ENCODE measurements at regions not wholly inside any gene's neighbourhood (a gene's known extent, or its start where the extent isn't known, plus 50 kb on each side); places are given as distances from the start of the nearest gene placed in this dataset.

DNA sequence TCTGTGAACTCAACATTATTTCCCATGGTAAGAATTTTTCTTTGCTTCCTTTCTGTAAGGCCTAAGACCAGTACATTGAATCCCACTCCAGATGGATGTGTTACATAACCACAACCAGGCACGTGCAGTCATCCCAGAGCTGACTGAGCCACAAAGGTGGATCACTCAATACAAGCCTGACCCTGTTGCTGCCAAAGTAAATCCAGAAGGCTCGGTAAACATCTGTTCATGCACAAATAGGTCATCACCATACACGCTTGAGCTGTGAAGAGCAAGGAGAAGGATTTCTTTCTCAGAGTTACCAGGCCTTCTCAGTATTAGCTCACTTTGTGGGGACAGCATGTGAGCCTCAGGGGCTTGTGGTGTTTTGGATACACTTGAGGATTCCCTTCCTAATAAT is 791.4 kb upstream of the FANCL start:
- Mint-ChIP-seq H3K4me1 (no peaks in the 10 kb centered on the region), H3K27me3 (no peaks in the 10 kb centered on the region), H3K27ac (no peak overlapping the region), H3K36me3 (no peaks in the 10 kb centered on the region), H3K4me3 (no peak overlapping the region), H3K9me3 (peaks cover 0 to 4% (median 2%) of the 10 kb centered on the region in 8 donors)
- H3K9me3 ChIP-seq (ENCODE audit: control insufficient read depth in 1 of 2, low read length in 2 of 2) = no peaks in the 10 kb centered on the region
- ChIA-PET CTCF (ENCODE audit: partially characterized antibody) (no interaction called here), POLR2A (ENCODE audit: partially characterized antibody) (no interaction called here)
- no peak overlapping the region for H3K4me3 ChIP-seq (ENCODE audit: low read length in 2 of 2)
- no peaks in the 10 kb centered on the region for H3K27me3 ChIP-seq (ENCODE audit: insufficient read depth, low read length)
- H3K4me1 ChIP-seq (ENCODE audit: insufficient read depth, low read length) = no peaks in the 10 kb centered on the region
- H3K36me3 ChIP-seq (ENCODE audit: insufficient read depth, low read length) = no peaks in the 10 kb centered on the region
- no peak overlapping the region for H3K27ac ChIP-seq (ENCODE audit: low read depth, low read length)
- intact Hi-C loops (cut with micrococcal nuclease) = no loop called here
- no peak for DNase-seq

DNA sequence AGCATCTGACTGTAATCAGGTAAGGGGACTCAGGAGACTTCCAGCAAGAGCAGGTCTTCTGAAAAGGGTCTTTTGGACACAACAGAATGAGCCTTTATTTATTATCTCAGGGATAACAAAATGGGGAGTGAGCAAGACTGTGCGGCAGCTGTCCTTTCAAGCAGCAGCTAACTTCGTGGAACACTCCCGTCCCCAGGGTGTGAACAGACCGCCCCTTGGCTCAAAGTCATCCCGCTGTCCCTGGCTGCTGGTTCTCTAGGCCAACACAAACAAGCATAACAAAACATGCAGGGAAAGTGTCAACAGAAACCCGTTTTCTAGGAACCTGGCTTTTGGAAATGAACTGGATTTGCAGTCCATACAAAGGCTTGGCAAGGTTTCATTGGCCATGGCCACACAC is 787.9 kb upstream of the FANCL start:
- no peak overlapping the region for H3K27ac ChIP-seq (ENCODE audit: low read depth, low read length)
- CTCF ChIA-PET (ENCODE audit: partially characterized antibody) = no interaction called here
- no peak overlapping the region for H3K4me3 ChIP-seq (ENCODE audit: low read length in 2 of 2)
- Mint-ChIP-seq H3K9me3 (no peaks in the 10 kb centered on the region), H3K4me3 (no peak overlapping the region), H3K4me1 (no peaks in the 10 kb centered on the region), H3K27me3 (no peaks in the 10 kb centered on the region), H3K36me3 (no peaks in the 10 kb centered on the region), H3K27ac (no peak overlapping the region)
- H3K27me3 ChIP-seq (ENCODE audit: insufficient read depth, low read length) = no peaks in the 10 kb centered on the region
- DNase-seq = no peak
- H3K4me1 ChIP-seq (ENCODE audit: insufficient read depth, low read length) = no peaks in the 10 kb centered on the region
- H3K36me3 ChIP-seq (ENCODE audit: insufficient read depth, low read length) = no peaks in the 10 kb centered on the region
- intact Hi-C loops (cut with micrococcal nuclease) = no loop called here
- POLR2A ChIA-PET (ENCODE audit: partially characterized antibody) = no interaction called here
- no peaks in the 10 kb centered on the region for H3K9me3 ChIP-seq (ENCODE audit: control insufficient read depth in 1 of 2, low read length in 2 of 2)

DNA sequence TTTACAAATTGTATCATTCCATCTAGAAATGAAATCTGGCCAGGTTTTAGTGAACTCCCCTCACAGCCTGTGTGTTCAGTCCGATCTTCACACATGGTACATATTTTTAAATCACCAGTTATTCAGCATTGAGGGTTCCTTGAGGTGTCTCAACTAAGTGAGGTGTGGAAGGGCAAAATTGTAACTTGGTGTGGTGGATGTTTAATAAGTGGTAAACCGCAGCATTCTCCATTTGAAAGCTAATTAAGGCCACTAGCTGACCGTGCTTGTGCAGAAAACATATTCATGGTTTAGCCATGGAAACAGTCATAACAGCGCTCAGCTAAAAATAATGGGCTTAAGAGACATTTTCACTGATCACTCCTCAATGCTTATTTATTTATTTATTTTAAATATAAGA is 786.2 kb upstream of the FANCL start:
- Histone ChIP-seq H3K27me3 (ENCODE audit: insufficient read depth, low read length) (no peaks in the 10 kb centered on the region), H3K4me3 (ENCODE audit: low read length in 2 of 2) (no peak overlapping the region), H3K27ac (ENCODE audit: low read depth, low read length) (no peak overlapping the region), H3K9me3 (ENCODE audit: control insufficient read depth in 1 of 2, low read length in 2 of 2) (no peaks in the 10 kb centered on the region), H3K4me1 (ENCODE audit: insufficient read depth, low read length) (no peaks in the 10 kb centered on the region), H3K36me3 (ENCODE audit: insufficient read depth, low read length) (no peaks in the 10 kb centered on the region)
- H3K27me3 Mint-ChIP-seq = peaks cover 0 to under 1% of the 10 kb centered on the region in 2 donors
- no peak for DNase-seq
- intact Hi-C loops (cut with micrococcal nuclease) = no loop called here
- ChIA-PET CTCF (ENCODE audit: partially characterized antibody) (interaction anchor here (0.7 kb wide), 1 partner anchor 103 kb away, joined by 4 read pairs; no protein-coding TSS in a partner anchor), POLR2A (ENCODE audit: partially characterized antibody) (no interaction called here)
- H3K36me3 Mint-ChIP-seq = no peaks in the 10 kb centered on the region
- H3K9me3 Mint-ChIP-seq = no peaks in the 10 kb centered on the region
- H3K4me3 Mint-ChIP-seq = no peak overlapping the region
- H3K27ac Mint-ChIP-seq = no peak overlapping the region
- no peaks in the 10 kb centered on the region for H3K4me1 Mint-ChIP-seq

DNA sequence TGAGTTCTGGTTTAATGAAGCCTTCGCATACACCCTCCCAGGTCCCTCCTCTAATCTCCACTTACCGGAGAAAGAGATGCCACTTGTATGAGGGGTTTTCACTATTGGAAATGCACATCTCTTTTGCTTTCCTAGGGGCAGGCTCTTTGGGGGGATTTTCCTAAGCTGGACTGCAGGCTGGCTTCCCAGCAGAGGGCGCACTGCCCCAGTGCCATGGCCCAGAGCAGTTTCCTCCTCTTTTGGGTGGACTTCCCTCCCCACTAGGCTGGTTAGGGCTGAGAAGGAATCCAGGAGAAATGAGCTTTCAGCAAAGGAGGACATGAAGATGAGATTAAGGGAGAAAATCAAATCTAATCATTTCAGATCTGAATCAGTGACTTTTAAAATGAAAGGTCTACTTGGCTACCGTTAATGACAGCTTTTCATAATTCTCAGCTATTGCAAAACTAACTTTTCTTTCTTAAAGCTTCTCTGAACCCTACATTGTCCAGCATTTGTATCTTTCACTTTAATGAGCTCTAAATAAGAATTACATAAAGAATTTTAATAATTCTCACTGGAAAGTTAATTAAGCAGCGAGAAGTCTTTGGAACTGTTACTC is 784.1 kb upstream of the FANCL start:
- Histone ChIP-seq H3K4me1 (ENCODE audit: insufficient read depth, low read length) (no peaks in the 10 kb centered on the region), H3K27me3 (ENCODE audit: insufficient read depth, low read length) (no peaks in the 10 kb centered on the region), H3K27ac (ENCODE audit: low read depth, low read length) (no peak overlapping the region), H3K9me3 (ENCODE audit: control insufficient read depth in 1 of 2, low read length in 2 of 2) (no peaks in the 10 kb centered on the region), H3K36me3 (ENCODE audit: insufficient read depth, low read length) (no peaks in the 10 kb centered on the region), H3K4me3 (ENCODE audit: low read length in 2 of 2) (no peak overlapping the region)
- no peak overlapping the region for H3K4me3 Mint-ChIP-seq
- intact Hi-C loops (cut with micrococcal nuclease) = no loop called here
- H3K27me3 Mint-ChIP-seq = peaks cover 0 to 1% of the 10 kb centered on the region in 2 donors
- H3K27ac Mint-ChIP-seq = no peak overlapping the region
- H3K9me3 Mint-ChIP-seq = peaks cover 0 to 4% (median 0%) of the 10 kb centered on the region in 8 donors
- ChIA-PET CTCF (ENCODE audit: partially characterized antibody) (interaction anchor here (1.0 kb wide), 1 partner anchor 1119 kb away, joined by 3 read pairs; no protein-coding TSS in a partner anchor), POLR2A (ENCODE audit: partially characterized antibody) (no interaction called here)
- no peaks in the 10 kb centered on the region for H3K36me3 Mint-ChIP-seq
- no peak for DNase-seq
- H3K4me1 Mint-ChIP-seq = no peaks in the 10 kb centered on the region

DNA sequence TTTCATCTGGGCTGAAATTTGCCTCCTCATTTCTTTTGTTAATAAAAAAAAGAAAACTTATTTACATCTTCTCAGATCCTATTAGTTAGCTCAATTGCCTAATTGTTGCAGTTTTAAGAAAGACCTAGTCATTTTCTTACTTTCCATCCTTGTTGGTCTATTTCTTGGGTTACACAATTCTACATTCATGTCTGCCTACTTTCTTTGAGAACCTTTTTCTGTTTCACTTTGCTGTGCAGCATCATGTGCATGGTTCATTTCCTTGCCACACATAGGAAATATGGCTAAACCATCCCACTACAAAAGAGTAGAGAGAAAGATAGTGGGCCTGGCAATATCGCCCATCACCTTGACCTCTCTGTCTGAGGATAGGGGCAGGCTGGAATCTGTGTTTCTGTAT is 780.7 kb upstream of the FANCL start:
- CTCF ChIA-PET (ENCODE audit: partially characterized antibody) = no interaction called here
- POLR2A ChIA-PET (ENCODE audit: partially characterized antibody) = no interaction called here
- H3K36me3 Mint-ChIP-seq = no peaks in the 10 kb centered on the region

DNA sequence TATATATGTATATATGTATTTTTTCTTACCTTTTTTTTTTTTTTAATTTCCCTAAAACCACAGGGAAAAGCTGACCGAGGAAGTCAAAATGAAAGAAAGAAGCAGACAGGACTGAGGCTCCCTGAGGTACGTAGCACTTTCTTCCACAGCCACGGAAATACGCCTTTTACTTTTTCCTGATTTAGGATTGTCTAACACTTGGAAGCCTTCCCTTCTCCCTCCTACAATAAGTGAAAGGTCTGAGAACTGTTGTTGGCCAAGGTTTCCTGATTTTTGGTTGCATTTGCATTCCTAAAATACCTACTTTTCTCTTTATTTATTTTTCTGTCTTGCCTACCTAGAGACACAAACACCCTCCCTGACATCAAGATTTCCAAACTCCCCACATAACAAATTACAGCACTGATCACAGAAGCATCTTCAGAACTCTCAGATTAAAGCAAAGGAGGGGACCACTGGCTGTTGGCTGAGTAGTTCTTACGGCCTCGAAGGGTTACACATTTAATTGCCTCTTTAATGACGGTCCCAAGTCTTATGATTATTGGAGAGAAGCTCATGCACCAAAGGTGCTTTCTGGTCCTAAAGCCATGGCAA is 778.5 kb upstream of the FANCL start:
- H3K4me3 Mint-ChIP-seq = no peak overlapping the region

More for the DNA sequence above, 780.7 kb upstream of the FANCL start:
- Mint-ChIP-seq H3K4me1 (no peaks in the 10 kb centered on the region), H3K4me3 (no peak overlapping the region), H3K27ac (no peak overlapping the region), H3K9me3 (peaks cover 0 to 4% (median 0%) of the 10 kb centered on the region in 8 donors), H3K27me3 (peaks cover 0 to 1% of the 10 kb centered on the region in 2 donors)
- Histone ChIP-seq H3K36me3 (ENCODE audit: insufficient read depth, low read length) (no peaks in the 10 kb centered on the region), H3K4me3 (ENCODE audit: low read length in 2 of 2) (no peak overlapping the region), H3K27me3 (ENCODE audit: insufficient read depth, low read length) (no peaks in the 10 kb centered on the region), H3K27ac (ENCODE audit: low read depth, low read length) (no peak overlapping the region), H3K9me3 (ENCODE audit: control insufficient read depth in 1 of 2, low read length in 2 of 2) (no peaks in the 10 kb centered on the region), H3K4me1 (ENCODE audit: insufficient read depth, low read length) (no peaks in the 10 kb centered on the region)
- intact Hi-C loops (cut with micrococcal nuclease) = no loop called here
- DNase-seq = no peak

DNA sequence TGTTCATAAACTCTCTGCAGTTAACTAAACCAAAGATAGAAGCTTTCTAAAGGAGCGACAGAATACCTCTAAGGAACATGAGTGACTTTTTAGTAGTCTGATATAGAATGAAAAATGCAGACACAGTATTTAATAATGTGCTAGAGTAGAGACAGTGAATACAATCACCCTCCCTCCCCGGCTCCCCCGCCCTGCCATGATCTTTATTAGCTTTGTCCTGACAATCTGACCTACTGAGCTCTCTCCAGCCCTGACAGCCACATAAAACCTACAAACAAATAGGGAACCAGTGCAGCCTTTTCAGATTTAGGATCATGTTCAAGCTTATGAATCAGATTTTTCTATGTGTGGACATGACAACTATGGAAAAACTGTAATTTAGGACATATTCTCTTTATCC is 777.6 kb upstream of the FANCL start:
- DNase-seq = no peak
- H3K27ac ChIP-seq (ENCODE audit: low read depth, low read length) = no peak overlapping the region
- no peaks in the 10 kb centered on the region for H3K4me1 Mint-ChIP-seq
- no peaks in the 10 kb centered on the region for H3K36me3 Mint-ChIP-seq
- H3K4me1 ChIP-seq (ENCODE audit: insufficient read depth, low read length) = no peaks in the 10 kb centered on the region
- peaks cover 0 to 4% (median 0%) of the 10 kb centered on the region in 8 donors for H3K9me3 Mint-ChIP-seq
- H3K27me3 ChIP-seq (ENCODE audit: insufficient read depth, low read length) = no peaks in the 10 kb centered on the region
- H3K4me3 ChIP-seq (ENCODE audit: low read length in 2 of 2) = no peak overlapping the region
- ChIA-PET CTCF (ENCODE audit: partially characterized antibody) (no interaction called here), POLR2A (ENCODE audit: partially characterized antibody) (no interaction called here)
- intact Hi-C loops (cut with micrococcal nuclease) = no loop called here
- H3K27me3 Mint-ChIP-seq = peaks cover 0 to 1% of the 10 kb centered on the region in 2 donors
- no peaks in the 10 kb centered on the region for H3K9me3 ChIP-seq (ENCODE audit: control insufficient read depth in 1 of 2, low read length in 2 of 2)
- no peak overlapping the region for H3K27ac Mint-ChIP-seq
- H3K4me3 Mint-ChIP-seq = no peak overlapping the region
- no peaks in the 10 kb centered on the region for H3K36me3 ChIP-seq (ENCODE audit: insufficient read depth, low read length)

More for the DNA sequence above, 778.5 kb upstream of the FANCL start:
- intact Hi-C loops (cut with micrococcal nuclease) = no loop called here
- Mint-ChIP-seq H3K27me3 (peaks cover 0 to 1% of the 10 kb centered on the region in 2 donors), H3K36me3 (no peaks in the 10 kb centered on the region), H3K9me3 (peaks cover 0 to 4% (median 0%) of the 10 kb centered on the region in 8 donors), H3K4me1 (no peaks in the 10 kb centered on the region), H3K27ac (no peak overlapping the region)
- no peak for DNase-seq
- Histone ChIP-seq H3K36me3 (ENCODE audit: insufficient read depth, low read length) (no peaks in the 10 kb centered on the region), H3K9me3 (ENCODE audit: control insufficient read depth in 1 of 2, low read length in 2 of 2) (no peaks in the 10 kb centered on the region), H3K4me3 (ENCODE audit: low read length in 2 of 2) (no peak overlapping the region), H3K27ac (ENCODE audit: low read depth, low read length) (no peak overlapping the region), H3K4me1 (ENCODE audit: insufficient read depth, low read length) (no peaks in the 10 kb centered on the region), H3K27me3 (ENCODE audit: insufficient read depth, low read length) (no peaks in the 10 kb centered on the region)
- POLR2A ChIA-PET (ENCODE audit: partially characterized antibody) = no interaction called here
- CTCF ChIA-PET (ENCODE audit: partially characterized antibody) = no interaction called here
